ENCODE measurements at regions not wholly inside any gene's neighbourhood (a gene's known extent, or its start where the extent isn't known, plus 50 kb on each side); places are given as distances from the start of the nearest gene placed in this dataset.

- H3K4me1 ChIP-seq (ENCODE audit: control insufficient read depth, insufficient read depth, low read length), result no peaks in the 10 kb centered on the region
- no peak overlapping the region for H3K27ac ChIP-seq (ENCODE audit: low read length)
- H3K9me3 ChIP-seq (ENCODE audit: control insufficient read depth, insufficient read depth, low read depth, low read length), result no peaks in the 10 kb centered on the region
- POLR2A ChIA-PET, result no interaction called here
- BruUV-seq (replicated peaks), result no TSS peak
- ATAC-seq (no peak), DNase-seq (ENCODE audit: low read depth, low spot score) (no peak)
- CTCF ChIA-PET, result no interaction called here
- TF ChIP-seq, protein P1, sequence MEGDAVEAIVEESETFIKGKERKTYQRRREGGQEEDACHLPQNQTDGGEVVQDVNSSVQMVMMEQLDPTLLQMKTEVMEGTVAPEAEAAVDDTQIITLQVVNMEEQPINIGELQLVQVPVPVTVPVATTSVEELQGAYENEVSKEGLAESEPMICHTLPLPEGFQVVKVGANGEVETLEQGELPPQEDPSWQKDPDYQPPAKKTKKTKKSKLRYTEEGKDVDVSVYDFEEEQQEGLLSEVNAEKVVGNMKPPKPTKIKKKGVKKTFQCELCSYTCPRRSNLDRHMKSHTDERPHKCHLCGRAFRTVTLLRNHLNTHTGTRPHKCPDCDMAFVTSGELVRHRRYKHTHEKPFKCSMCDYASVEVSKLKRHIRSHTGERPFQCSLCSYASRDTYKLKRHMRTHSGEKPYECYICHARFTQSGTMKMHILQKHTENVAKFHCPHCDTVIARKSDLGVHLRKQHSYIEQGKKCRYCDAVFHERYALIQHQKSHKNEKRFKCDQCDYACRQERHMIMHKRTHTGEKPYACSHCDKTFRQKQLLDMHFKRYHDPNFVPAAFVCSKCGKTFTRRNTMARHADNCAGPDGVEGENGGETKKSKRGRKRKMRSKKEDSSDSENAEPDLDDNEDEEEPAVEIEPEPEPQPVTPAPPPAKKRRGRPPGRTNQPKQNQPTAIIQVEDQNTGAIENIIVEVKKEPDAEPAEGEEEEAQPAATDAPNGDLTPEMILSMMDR (IDR thresholded peaks at IDR 0.05), result no peak
- intact Hi-C loops (cut with micrococcal nuclease; ENCODE audit: unreplicated experiment) (no loop called here), in situ Hi-C loops (cut with HindIII; ENCODE audit: low pct_unique_long_range_greater_than_20kb, low sequenced_read_pairs) (no loop called here)
- no peaks in the 10 kb centered on the region for H3K27me3 ChIP-seq (ENCODE audit: control insufficient read depth, insufficient read depth, low read length)
- no peaks in the 10 kb centered on the region for H3K36me3 ChIP-seq (ENCODE audit: control insufficient read depth, insufficient read depth, low read length)
- no peak overlapping the region for H3K4me3 ChIP-seq (ENCODE audit: low read depth in 2 of 2, low read length in 2 of 2)
Observed at GRCh38 chr14:87169362-87169761, 823.6 kb downstream of the GALC start.

DNA sequence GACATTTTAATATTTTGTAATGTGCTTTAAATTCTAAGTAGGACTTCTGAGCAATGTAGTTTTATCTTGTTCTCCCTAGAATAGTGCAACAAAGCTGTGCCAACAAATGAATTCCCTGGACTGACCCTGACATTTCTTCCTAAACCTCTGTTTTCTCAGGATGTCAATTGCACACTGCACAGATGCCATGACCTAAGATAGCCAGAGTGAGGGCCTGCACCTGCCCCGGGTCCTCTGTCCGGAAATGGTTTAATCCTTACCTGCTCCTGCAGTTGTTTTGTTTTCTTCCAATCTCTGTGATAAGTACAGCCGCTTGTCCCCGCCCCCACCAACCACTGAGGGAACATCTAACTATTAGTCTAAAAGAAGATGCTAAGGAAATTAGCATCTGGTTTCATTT lies 831.5 kb downstream of the GALC start:
- ATAC-seq (no peak), DNase-seq (ENCODE audit: low read depth, low spot score) (no peak)
- H3K27ac ChIP-seq (ENCODE audit: low read length), result no peak overlapping the region
- TF ChIP-seq, protein P2, sequence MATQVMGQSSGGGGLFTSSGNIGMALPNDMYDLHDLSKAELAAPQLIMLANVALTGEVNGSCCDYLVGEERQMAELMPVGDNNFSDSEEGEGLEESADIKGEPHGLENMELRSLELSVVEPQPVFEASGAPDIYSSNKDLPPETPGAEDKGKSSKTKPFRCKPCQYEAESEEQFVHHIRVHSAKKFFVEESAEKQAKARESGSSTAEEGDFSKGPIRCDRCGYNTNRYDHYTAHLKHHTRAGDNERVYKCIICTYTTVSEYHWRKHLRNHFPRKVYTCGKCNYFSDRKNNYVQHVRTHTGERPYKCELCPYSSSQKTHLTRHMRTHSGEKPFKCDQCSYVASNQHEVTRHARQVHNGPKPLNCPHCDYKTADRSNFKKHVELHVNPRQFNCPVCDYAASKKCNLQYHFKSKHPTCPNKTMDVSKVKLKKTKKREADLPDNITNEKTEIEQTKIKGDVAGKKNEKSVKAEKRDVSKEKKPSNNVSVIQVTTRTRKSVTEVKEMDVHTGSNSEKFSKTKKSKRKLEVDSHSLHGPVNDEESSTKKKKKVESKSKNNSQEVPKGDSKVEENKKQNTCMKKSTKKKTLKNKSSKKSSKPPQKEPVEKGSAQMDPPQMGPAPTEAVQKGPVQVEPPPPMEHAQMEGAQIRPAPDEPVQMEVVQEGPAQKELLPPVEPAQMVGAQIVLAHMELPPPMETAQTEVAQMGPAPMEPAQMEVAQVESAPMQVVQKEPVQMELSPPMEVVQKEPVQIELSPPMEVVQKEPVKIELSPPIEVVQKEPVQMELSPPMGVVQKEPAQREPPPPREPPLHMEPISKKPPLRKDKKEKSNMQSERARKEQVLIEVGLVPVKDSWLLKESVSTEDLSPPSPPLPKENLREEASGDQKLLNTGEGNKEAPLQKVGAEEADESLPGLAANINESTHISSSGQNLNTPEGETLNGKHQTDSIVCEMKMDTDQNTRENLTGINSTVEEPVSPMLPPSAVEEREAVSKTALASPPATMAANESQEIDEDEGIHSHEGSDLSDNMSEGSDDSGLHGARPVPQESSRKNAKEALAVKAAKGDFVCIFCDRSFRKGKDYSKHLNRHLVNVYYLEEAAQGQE (IDR thresholded peaks at IDR 0.05; ENCODE audit: insufficient read depth in 1 of 2, low read depth in 2 of 2, low read length in 1 of 2), result no peak
- no peak for TF ChIP-seq TCF7L2 (IDR thresholded peaks at IDR 0.05; ENCODE audit: low read depth, low read length)
- no peak for TF ChIP-seq POLR2AphosphoS5 (IDR thresholded peaks at IDR 0.05; ENCODE audit: low read depth, low read length)
- TF ChIP-seq, protein P1 (IDR thresholded peaks at IDR 0.05), result no peak
- no peak for TF ChIP-seq SIN3A (IDR thresholded peaks at IDR 0.05; ENCODE audit: borderline replicate concordance, insufficient read depth, low read depth, low read length)
- no peaks in the 10 kb centered on the region for H3K9me3 ChIP-seq (ENCODE audit: control insufficient read depth, insufficient read depth, low read depth, low read length)
- CTCF ChIA-PET, result no interaction called here
- no TSS peak for BruUV-seq (replicated peaks)
- POLR2A ChIA-PET, result no interaction called here
- intact Hi-C loops (cut with micrococcal nuclease; ENCODE audit: unreplicated experiment), result no loop called here
- H3K36me3 ChIP-seq (ENCODE audit: control insufficient read depth, insufficient read depth, low read length), result no peaks in the 10 kb centered on the region
- no peaks in the 10 kb centered on the region for H3K4me1 ChIP-seq (ENCODE audit: control insufficient read depth, insufficient read depth, low read length)
- in situ Hi-C loops (cut with HindIII; ENCODE audit: low pct_unique_long_range_greater_than_20kb, low sequenced_read_pairs), result no loop called here
- no peaks in the 10 kb centered on the region for H3K27me3 ChIP-seq (ENCODE audit: control insufficient read depth, insufficient read depth, low read length)
- H3K4me3 ChIP-seq (ENCODE audit: low read depth in 2 of 2, low read length in 2 of 2), result no peak overlapping the region

GRCh38 chr14:87160989-87161388 lies 832.0 kb downstream of the GALC start:
- Histone ChIP-seq H3K27me3 (ENCODE audit: control insufficient read depth, insufficient read depth, low read length) (no peaks in the 10 kb centered on the region), H3K4me1 (ENCODE audit: control insufficient read depth, insufficient read depth, low read length) (no peaks in the 10 kb centered on the region), H3K4me3 (ENCODE audit: low read depth in 2 of 2, low read length in 2 of 2) (no peak overlapping the region), H3K9me3 (ENCODE audit: control insufficient read depth, insufficient read depth, low read depth, low read length) (no peaks in the 10 kb centered on the region), H3K27ac (ENCODE audit: low read length) (no peak overlapping the region), H3K36me3 (ENCODE audit: control insufficient read depth, insufficient read depth, low read length) (no peaks in the 10 kb centered on the region)
- ATAC-seq (no peak), DNase-seq (ENCODE audit: low read depth, low spot score) (no peak)
- TF ChIP-seq, protein P2 (IDR thresholded peaks at IDR 0.05; ENCODE audit: insufficient read depth in 1 of 2, low read depth in 2 of 2, low read length in 1 of 2), result no peak
- TF ChIP-seq, protein P1 (IDR thresholded peaks at IDR 0.05), result no peak
- TF ChIP-seq TCF7L2 (IDR thresholded peaks at IDR 0.05; ENCODE audit: low read depth, low read length) (no peak), SIN3A (IDR thresholded peaks at IDR 0.05; ENCODE audit: borderline replicate concordance, insufficient read depth, low read depth, low read length) (no peak), POLR2AphosphoS5 (IDR thresholded peaks at IDR 0.05; ENCODE audit: low read depth, low read length) (no peak)
- intact Hi-C loops (cut with micrococcal nuclease; ENCODE audit: unreplicated experiment), result no loop called here
- no TSS peak for BruUV-seq (replicated peaks)
- POLR2A ChIA-PET, result no interaction called here
- in situ Hi-C loops (cut with HindIII; ENCODE audit: low pct_unique_long_range_greater_than_20kb, low sequenced_read_pairs), result no loop called here
- CTCF ChIA-PET, result no interaction called here

Data from Panc1 (cell line).